ENCODE measurements at regions not wholly inside any gene's neighbourhood (a gene's known extent, or its start where the extent isn't known, plus 50 kb on each side); places are given as distances from the start of the nearest gene placed in this dataset.

DNA sequence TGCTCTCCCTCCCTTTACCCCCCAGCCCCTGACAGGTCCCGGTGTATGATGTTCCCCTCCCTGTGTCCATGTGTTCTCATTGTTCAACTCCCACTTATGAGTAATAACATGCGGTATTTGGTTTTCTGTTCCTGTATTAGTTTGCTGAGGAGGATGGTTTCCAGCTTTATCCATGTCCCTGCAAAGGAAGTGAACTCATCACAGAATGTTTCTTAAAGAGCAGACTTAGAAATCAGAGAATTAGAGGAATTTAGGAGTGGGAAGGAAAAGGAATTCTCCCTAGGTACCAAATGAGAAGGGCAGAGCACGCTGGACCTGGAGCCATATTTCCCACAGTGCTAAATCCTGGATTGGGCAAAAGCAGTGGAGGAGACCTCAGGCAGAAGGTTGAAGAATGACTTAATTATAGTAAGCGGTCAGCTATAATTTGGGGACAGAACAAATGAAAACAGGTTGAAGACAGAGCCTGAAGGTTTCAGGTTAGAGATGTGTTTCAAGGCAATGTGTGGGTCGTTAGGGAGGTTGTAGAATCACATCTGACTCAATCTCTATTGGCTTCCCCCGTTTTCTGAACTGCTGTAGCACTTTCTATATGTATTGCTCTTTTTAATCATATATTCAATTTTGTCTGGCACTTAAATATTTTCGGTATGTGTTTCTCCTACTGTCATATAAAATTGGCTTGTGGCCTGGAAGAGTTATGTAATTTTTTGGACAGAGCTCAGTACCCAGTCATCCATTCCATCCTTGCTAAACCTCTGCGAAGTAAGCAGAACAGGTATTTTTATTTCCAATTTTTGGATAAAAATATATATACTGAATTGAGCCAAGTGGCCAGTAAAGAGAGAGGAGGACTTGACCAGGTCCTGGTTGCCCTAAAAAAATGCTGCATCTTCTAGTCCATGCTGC is 210.5 kb upstream of the KLF6 start:
- Histone ChIP-seq H3K27me3 (no peaks in the 10 kb centered on the region), H3K9me3 (no peaks in the 10 kb centered on the region), H3K36me3 (no peaks in the 10 kb centered on the region), H3K4me3 (no peak overlapping the region), H3K4me1 (peaks cover 0 to 6% (median 0%) of the 10 kb centered on the region in 4 donors), H3K27ac (no peak overlapping the region)
- in situ Hi-C loops (cut with MboI; ENCODE audit: low pct_ligation_motif_present in 1 of 4, low pct_unique_long_range_greater_than_20kb in 1 of 4, low sequenced_read_pairs in 3 of 4) (no loop called here), intact Hi-C loops (cut with DNase I; ENCODE audit: low total_unique reads) (no loop called here)
- 70 to 78% methylated on average over 8 of the region's 8 CpGs for WGBS, 2 donors (ENCODE audit: low coverage in 1 of 2)
- TF ChIP-seq EP300 (IDR thresholded peaks at IDR 0.05; ENCODE audit: low read depth) = no peak
- TF ChIP-seq POLR2AphosphoS5 (IDR thresholded peaks at IDR 0.05) = no peak
- TF ChIP-seq, protein P1, sequence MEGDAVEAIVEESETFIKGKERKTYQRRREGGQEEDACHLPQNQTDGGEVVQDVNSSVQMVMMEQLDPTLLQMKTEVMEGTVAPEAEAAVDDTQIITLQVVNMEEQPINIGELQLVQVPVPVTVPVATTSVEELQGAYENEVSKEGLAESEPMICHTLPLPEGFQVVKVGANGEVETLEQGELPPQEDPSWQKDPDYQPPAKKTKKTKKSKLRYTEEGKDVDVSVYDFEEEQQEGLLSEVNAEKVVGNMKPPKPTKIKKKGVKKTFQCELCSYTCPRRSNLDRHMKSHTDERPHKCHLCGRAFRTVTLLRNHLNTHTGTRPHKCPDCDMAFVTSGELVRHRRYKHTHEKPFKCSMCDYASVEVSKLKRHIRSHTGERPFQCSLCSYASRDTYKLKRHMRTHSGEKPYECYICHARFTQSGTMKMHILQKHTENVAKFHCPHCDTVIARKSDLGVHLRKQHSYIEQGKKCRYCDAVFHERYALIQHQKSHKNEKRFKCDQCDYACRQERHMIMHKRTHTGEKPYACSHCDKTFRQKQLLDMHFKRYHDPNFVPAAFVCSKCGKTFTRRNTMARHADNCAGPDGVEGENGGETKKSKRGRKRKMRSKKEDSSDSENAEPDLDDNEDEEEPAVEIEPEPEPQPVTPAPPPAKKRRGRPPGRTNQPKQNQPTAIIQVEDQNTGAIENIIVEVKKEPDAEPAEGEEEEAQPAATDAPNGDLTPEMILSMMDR (IDR thresholded peaks at IDR 0.05) = no peak
- no peak for TF ChIP-seq POLR2A (IDR thresholded peaks at IDR 0.05)
- DNase-seq = no peak

DNA sequence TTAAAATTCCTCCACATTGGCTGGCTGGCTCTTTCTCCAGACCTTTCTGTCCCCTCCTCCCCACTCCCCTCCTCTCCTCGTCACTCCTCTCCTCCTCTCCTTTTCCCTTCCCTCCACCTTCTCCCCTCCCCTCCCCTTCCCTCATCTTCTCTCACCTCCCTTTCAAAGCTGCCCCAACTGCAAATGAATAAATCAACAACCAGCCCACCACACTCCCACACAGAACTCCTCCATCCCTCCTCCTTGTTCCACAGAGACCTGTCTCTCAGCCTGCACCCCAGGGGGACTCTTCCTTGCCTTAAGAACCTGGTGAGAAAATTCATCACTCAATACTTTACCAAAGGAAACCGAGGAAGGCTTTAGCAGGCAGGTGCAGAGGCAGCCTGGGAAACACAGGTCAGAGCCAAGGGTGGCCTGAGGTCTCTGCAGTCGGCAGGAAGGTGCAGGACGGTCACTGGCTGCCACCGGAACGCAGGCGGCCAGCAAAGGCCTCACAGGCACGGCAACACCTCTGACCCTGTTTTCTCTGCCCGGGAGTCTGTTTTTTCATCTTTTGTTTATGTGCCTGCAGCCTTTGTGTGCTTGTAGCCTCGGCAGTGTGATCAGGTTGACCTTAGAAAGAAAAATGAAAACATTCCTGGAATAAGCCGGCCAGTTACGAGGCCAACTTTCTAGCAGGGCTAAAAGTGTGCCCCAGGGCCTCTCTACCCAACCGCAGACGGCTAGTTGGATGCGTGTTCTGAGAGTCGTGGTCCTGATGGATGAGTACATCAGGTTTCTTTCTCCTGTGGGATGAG is 207.6 kb upstream of the KLF6 start:
- Histone ChIP-seq H3K4me3 (no peak overlapping the region), H3K9me3 (no peaks in the 10 kb centered on the region), H3K36me3 (no peaks in the 10 kb centered on the region), H3K4me1 (peaks cover 0 to 12% (median 0%) of the 10 kb centered on the region in 4 donors), H3K27me3 (no peaks in the 10 kb centered on the region), H3K27ac (no peak overlapping the region)
- no peak for DNase-seq
- TF ChIP-seq POLR2A (IDR thresholded peaks at IDR 0.05) (no peak), EP300 (IDR thresholded peaks at IDR 0.05; ENCODE audit: low read depth) (no peak), POLR2AphosphoS5 (IDR thresholded peaks at IDR 0.05) (no peak)
- TF ChIP-seq, protein P1 (IDR thresholded peaks at IDR 0.05) = no peak
- intact Hi-C loops (cut with DNase I; ENCODE audit: low total_unique reads) = no loop called here
- in situ Hi-C loops (cut with MboI; ENCODE audit: low pct_ligation_motif_present in 1 of 4, low pct_unique_long_range_greater_than_20kb in 1 of 4, low sequenced_read_pairs in 3 of 4) = no loop called here
- 88 to 93% methylated on average over 7 to 16 of the region's 16 CpGs for WGBS, 2 donors (ENCODE audit: low coverage in 1 of 2)

DNA sequence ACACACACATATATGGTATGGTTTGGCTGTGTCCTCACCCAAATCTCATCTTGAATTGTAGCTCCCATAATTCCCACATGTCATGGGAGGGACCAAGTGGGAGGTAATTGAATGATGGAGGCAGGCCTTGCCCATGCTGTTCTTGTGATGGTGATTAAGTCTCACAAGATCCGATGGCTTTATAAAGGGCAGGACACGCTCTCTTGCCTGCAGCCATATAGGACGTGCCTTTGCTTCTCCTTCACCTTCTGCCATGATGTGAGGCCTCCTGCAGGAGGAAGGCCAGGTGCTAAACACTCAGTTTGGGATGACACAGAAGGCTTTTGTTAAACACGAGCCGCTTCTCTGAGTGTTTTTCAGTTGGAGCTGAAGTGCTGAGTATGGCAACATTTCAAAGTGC is 205.3 kb upstream of the KLF6 start:
- peaks cover 0 to 6% (median 0%) of the 10 kb centered on the region in 4 donors for H3K4me1 ChIP-seq
- H3K9me3 ChIP-seq = no peaks in the 10 kb centered on the region
- no peak for DNase-seq
- TF ChIP-seq EP300 (IDR thresholded peaks at IDR 0.05; ENCODE audit: low read depth) (no peak), POLR2A (IDR thresholded peaks at IDR 0.05) (no peak), POLR2AphosphoS5 (IDR thresholded peaks at IDR 0.05) (no peak)
- TF ChIP-seq, protein P1 (IDR thresholded peaks at IDR 0.05) = no peak
- no peak overlapping the region for H3K4me3 ChIP-seq
- in situ Hi-C loops (cut with MboI; ENCODE audit: low pct_ligation_motif_present in 1 of 4, low pct_unique_long_range_greater_than_20kb in 1 of 4, low sequenced_read_pairs in 3 of 4) = no loop called here
- H3K27ac ChIP-seq = no peak overlapping the region
- no peaks in the 10 kb centered on the region for H3K27me3 ChIP-seq
- intact Hi-C loops (cut with DNase I; ENCODE audit: low total_unique reads) = no loop called here
- WGBS, 2 donors (ENCODE audit: low coverage in 1 of 2) = 95% methylated on average over 5 of the region's 5 CpGs; no CpG with 5 or more reads in 1 of the 2 donors
- H3K36me3 ChIP-seq = no peaks in the 10 kb centered on the region
